C4-2B (cell line): ENCODE measurements at regions not wholly inside any gene's neighbourhood (a gene's known extent, or its start where the extent isn't known, plus 50 kb on each side); places are given as distances from the start of the nearest gene placed in this dataset.

Source experiments
- H3K27ac ChIP-seq: fragments of 450-650 bp; 2 replicates; pipeline ENCODE4 v1.5.1; 2017
- CTCF ChIP-seq: fragments of 450-650 bp; conservative IDR thresholded peaks from 2 replicates; pipeline ENCODE4 v1.5.1; 2017; ENCODE audit warnings: mild to moderate bottlenecking
- ZFX ChIP-seq: fragments of 450-650 bp; IDR thresholded peaks from 2 replicates; pipeline ENCODE4 v1.6.1; 2017

- no peak overlapping the region for H3K27ac ChIP-seq
- TF ChIP-seq CTCF (no peak), ZFX (no peak)
Observed at GRCh38 chr16:11460820-11461594, 115.7 kb downstream of the RMI2 start.

GRCh38 chr16:11461595-11461990 lies 116.3 kb downstream of the RMI2 start:
- no peak overlapping the region for H3K27ac ChIP-seq
- TF ChIP-seq ZFX (no peak), CTCF (no peak)

- no peak overlapping the region for H3K27ac ChIP-seq
- TF ChIP-seq ZFX: no peak
- no peak for TF ChIP-seq CTCF
Observed at GRCh38 chr16:11462036-11462435, 116.8 kb downstream of the RMI2 start.

- no peak overlapping the region for H3K27ac ChIP-seq
- TF ChIP-seq ZFX (no peak), CTCF (no peak)
Observed at GRCh38 chr16:11462861-11463260, 117.6 kb downstream of the RMI2 start.

GRCh38 chr16:11464241-11464640 lies 119.0 kb downstream of the RMI2 start:
- TF ChIP-seq ZFX (no peak), CTCF (no peak)
- H3K27ac ChIP-seq: no peak overlapping the region

- TF ChIP-seq CTCF: no peak
- no peak for TF ChIP-seq ZFX
- no peak overlapping the region for H3K27ac ChIP-seq
Observed at GRCh38 chr16:11465675-11466074, 120.4 kb downstream of the RMI2 start.

- TF ChIP-seq ZFX: no peak
- no peak for TF ChIP-seq CTCF
Observed at GRCh38 chr16:11470676-11471415, 115.9 kb downstream of the LITAF start.

More at GRCh38 chr16:11470676-11471415, 115.9 kb downstream of the LITAF start:
- H3K27ac ChIP-seq: no peak overlapping the region
